Upper lobe of left lung (tissue), 4 donors: ENCODE measurements at regions not wholly inside any gene's neighbourhood (a gene's known extent, or its start where the extent isn't known, plus 50 kb on each side); places are given as distances from the start of the nearest gene placed in this dataset.

ENCODE experiments used
- CTCF ChIP-seq, 6 experiments: fragments of 450-650 bp in 4 of 6; fragments of 200-600 bp in 2 of 6; sonication (generic) in 2 of 6; IDR thresholded peaks; one replicate each; pipeline ENCODE4 v1.5.1; 2016 to 2019; ENCODE audit warnings: antibody characterized with exemption in 6 of 6
- EP300 ChIP-seq, 4 donors: sonication (generic); formaldehyde crosslinking; IDR thresholded peaks; one replicate each; pipeline ENCODE4 v1.5.1; 2017; ENCODE audit warnings: antibody characterized with exemption in 4 of 4, control low read depth in 2 of 4
- POLR2A ChIP-seq, 4 donors: fragments of 450-650 bp; IDR thresholded peaks; one replicate each; pipeline ENCODE4 v1.5.1; 2016 to 2017; ENCODE audit warnings: antibody characterized with exemption in 4 of 4, mild to moderate bottlenecking in 2 of 4
- POLR2AphosphoS5 ChIP-seq, 2 donors: sonication (generic); formaldehyde crosslinking; IDR thresholded peaks; one replicate each; pipeline ENCODE4 v1.5.1; 2017; ENCODE audit warnings: antibody characterized with exemption in 2 of 2

GRCh38 chr2:176619504-176619903, 350.3 kb downstream of the MTX2 start:
- TF ChIP-seq CTCF (IDR thresholded peaks at IDR 0.05) (no peak), POLR2A (IDR thresholded peaks at IDR 0.05) (no peak), EP300 (IDR thresholded peaks at IDR 0.05) (no peak), POLR2AphosphoS5 (IDR thresholded peaks at IDR 0.05) (no peak)
